IPS-18c (cell line): ENCODE measurements at regions not wholly inside any gene's neighbourhood (a gene's known extent, or its start where the extent isn't known, plus 50 kb on each side); places are given as distances from the start of the nearest gene placed in this dataset.

Source experiments
- H3K4me3 ChIP-seq: 2 replicates; pipeline ENCODE4 v1.7.0; 2013; ENCODE audit warnings: low read depth, mild to moderate bottlenecking, low read length, moderate library complexity; ENCODE audit not compliant: insufficient read depth
- H3K9me3 ChIP-seq: one replicate; pipeline ENCODE4 v1.6.1; 2013; ENCODE audit warnings: mild to moderate bottlenecking, low read length, moderate library complexity; ENCODE audit not compliant: control insufficient read depth, insufficient read depth

- Histone ChIP-seq H3K9me3 (peaks cover 3% of the 10 kb centered on the region), H3K4me3 (no peak overlapping the region)
Measured at GRCh38 chr14:101097109-101097793, 193.7 kb upstream of the RTL1 start.

- Histone ChIP-seq H3K9me3 (peaks cover 3% of the 10 kb centered on the region), H3K4me3 (no peak overlapping the region)
Measured at GRCh38 chr14:101098177-101098576, 194.7 kb upstream of the RTL1 start.

GRCh38 chr14:101098641-101099040 lies 195.1 kb upstream of the RTL1 start:
- Histone ChIP-seq H3K9me3 (peaks cover 3% of the 10 kb centered on the region), H3K4me3 (no peak overlapping the region)

- H3K4me3 ChIP-seq: no peak overlapping the region
- H3K9me3 ChIP-seq: peaks cover 3% of the 10 kb centered on the region
Measured at GRCh38 chr14:101101456-101102056, 198.0 kb upstream of the RTL1 start.

- Histone ChIP-seq H3K9me3 (peaks cover 3% of the 10 kb centered on the region), H3K4me3 (no peak overlapping the region)
Measured at GRCh38 chr14:101102875-101103274, 199.4 kb upstream of the RTL1 start.

- Histone ChIP-seq H3K4me3 (no peak overlapping the region), H3K9me3 (peaks cover 3% of the 10 kb centered on the region)
Measured at GRCh38 chr14:101103321-101103901, 199.9 kb upstream of the RTL1 start.

GRCh38 chr14:101104485-101104884 lies 201.0 kb upstream of the RTL1 start:
- Histone ChIP-seq H3K4me3 (no peak overlapping the region), H3K9me3 (peaks cover 3% of the 10 kb centered on the region)

GRCh38 chr14:101105045-101105444 lies 201.5 kb upstream of the RTL1 start:
- H3K9me3 ChIP-seq: peaks cover 3% of the 10 kb centered on the region
- H3K4me3 ChIP-seq: no peak overlapping the region

GRCh38 chr14:101108579-101109346 lies 205.2 kb upstream of the RTL1 start:
- no peak overlapping the region for H3K4me3 ChIP-seq
- no peaks in the 10 kb centered on the region for H3K9me3 ChIP-seq

- Histone ChIP-seq H3K9me3 (no peaks in the 10 kb centered on the region), H3K4me3 (no peak overlapping the region)
Measured at GRCh38 chr14:101109347-101109638, 205.8 kb upstream of the RTL1 start.

GRCh38 chr14:101109981-101110728 lies 206.6 kb upstream of the RTL1 start:
- H3K4me3 ChIP-seq: no peak overlapping the region

GRCh38 chr14:101110729-101111619 lies 207.5 kb upstream of the RTL1 start:
- no peak overlapping the region for H3K4me3 ChIP-seq
- H3K9me3 ChIP-seq: no peaks in the 10 kb centered on the region

More at GRCh38 chr14:101109981-101110728, 206.6 kb upstream of the RTL1 start:
- H3K9me3 ChIP-seq: no peaks in the 10 kb centered on the region

GRCh38 chr14:101111620-101112290 lies 208.2 kb upstream of the RTL1 start:
- H3K4me3 ChIP-seq: no peak overlapping the region
- no peaks in the 10 kb centered on the region for H3K9me3 ChIP-seq

GRCh38 chr14:101112351-101113107 lies 209.0 kb upstream of the RTL1 start:
- no peaks in the 10 kb centered on the region for H3K9me3 ChIP-seq
- no peak overlapping the region for H3K4me3 ChIP-seq

- no peaks in the 10 kb centered on the region for H3K9me3 ChIP-seq
- H3K4me3 ChIP-seq: no peak overlapping the region
Measured at GRCh38 chr14:101113108-101113612, 209.6 kb upstream of the RTL1 start.
